Astrocyte of the hippocampus (primary cell): ENCODE measurements at regions not wholly inside any gene's neighbourhood (a gene's known extent, or its start where the extent isn't known, plus 50 kb on each side); places are given as distances from the start of the nearest gene placed in this dataset.
"Not testable (repeated sequence)": the region's sequence is repeated elsewhere in the genome, so short reads cannot be mapped to it uniquely, and the experiment has no call there.

Experiments
- DNase-seq: peaks from one replicate; pipeline ENCODE4 v3.0.0; 2011; ENCODE audit warnings: low read depth, low spot score

GRCh38 chr7:153523320-153524015, 528.7 kb upstream of the DPP6 start:
- no peak for DNase-seq

GRCh38 chr7:153524070-153524601, 528.1 kb upstream of the DPP6 start:
- no peak for DNase-seq

GRCh38 chr7:153529100-153529499, 523.1 kb upstream of the DPP6 start:
- DNase-seq: no peak

GRCh38 chr7:153529651-153530165, 522.5 kb upstream of the DPP6 start:
- no peak for DNase-seq

GRCh38 chr7:153530441-153530840, 521.8 kb upstream of the DPP6 start:
- no peak for DNase-seq

GRCh38 chr7:153532326-153532725, 519.9 kb upstream of the DPP6 start:
- DNase-seq: no peak

GRCh38 chr7:153537271-153537670, 514.9 kb upstream of the DPP6 start:
- no peak for DNase-seq

- DNase-seq: no peak
Measured at GRCh38 chr7:153541903-153542302, 510.3 kb upstream of the DPP6 start.

GRCh38 chr7:153543232-153543631, 509.0 kb upstream of the DPP6 start:
- DNase-seq: no peak

- DNase-seq: no peak
Measured at GRCh38 chr7:153550173-153550572, 502.0 kb upstream of the DPP6 start.

GRCh38 chr7:153564391-153564790, 487.8 kb upstream of the DPP6 start:
- DNase-seq: no peak

GRCh38 chr7:153566324-153566723, 485.9 kb upstream of the DPP6 start:
- no peak for DNase-seq

- no peak for DNase-seq
Measured at GRCh38 chr7:153567426-153567825, 484.8 kb upstream of the DPP6 start.

- not testable (repeated sequence) for DNase-seq
Measured at GRCh38 chr7:153569520-153569919, 482.7 kb upstream of the DPP6 start.

- DNase-seq: no peak
Measured at GRCh38 chr7:153576096-153576495, 476.1 kb upstream of the DPP6 start.

- DNase-seq: no peak
Measured at GRCh38 chr7:153581419-153581818, 470.8 kb upstream of the DPP6 start.

- DNase-seq: no peak
Measured at GRCh38 chr7:153584132-153584531, 468.1 kb upstream of the DPP6 start.

GRCh38 chr7:153588586-153588985, 463.6 kb upstream of the DPP6 start:
- DNase-seq: no peak

- no peak for DNase-seq
Measured at GRCh38 chr7:153590136-153590535, 462.1 kb upstream of the DPP6 start.

- DNase-seq: no peak
Measured at GRCh38 chr7:153590571-153590970, 461.6 kb upstream of the DPP6 start.

- no peak for DNase-seq
Measured at GRCh38 chr7:153607354-153607753, 444.8 kb upstream of the DPP6 start.

- DNase-seq: no peak
Measured at GRCh38 chr7:153616711-153617325, 435.4 kb upstream of the DPP6 start.

GRCh38 chr7:153627323-153627722, 424.9 kb upstream of the DPP6 start:
- DNase-seq: no peak
